ENCODE measurements at regions not wholly inside any gene's neighbourhood (a gene's known extent, or its start where the extent isn't known, plus 50 kb on each side); places are given as distances from the start of the nearest gene placed in this dataset.

GRCh38 chr6:120219339-120219738 is 869.8 kb upstream of the MAN1A1 start:
- no peaks in the 10 kb centered on the region for H3K36me3 Mint-ChIP-seq
- H3K4me3 ChIP-seq (ENCODE audit: control insufficient read depth in 1 of 2, extremely low read depth in 1 of 2, low read length in 1 of 2), result no peak overlapping the region
- no peak overlapping the region for H3K27ac Mint-ChIP-seq
- ChIA-PET CTCF (no interaction called here), POLR2A (no interaction called here)
- no peaks in the 10 kb centered on the region for H3K27me3 ChIP-seq (replicated peaks in 1 of 2; ENCODE audit: control insufficient read depth in 2 of 2, extremely low read depth in 1 of 2, insufficient read depth in 2 of 2, low read length in 1 of 2)
- no peaks in the 10 kb centered on the region for H3K4me1 Mint-ChIP-seq
- H3K27me3 Mint-ChIP-seq, result no peaks in the 10 kb centered on the region
- H3K9me3 ChIP-seq, result no peaks in the 10 kb centered on the region
- ATAC-seq (replicated peaks in 1 of 4) (no peak), DNase-seq (no peak)
- WGBS (ENCODE audit: insufficient coverage), result no CpG with 5 or more reads among the region's 1 CpG
- H3K27ac ChIP-seq (ENCODE audit: low read length), result no peak overlapping the region
- H3K4me3 Mint-ChIP-seq, result no peak overlapping the region
- H3K9me3 Mint-ChIP-seq, result peaks cover 0 to 3% (median 0%) of the 10 kb centered on the region in 3 donors
- H3K36me3 ChIP-seq (ENCODE audit: control insufficient read depth in 2 of 2, extremely low read depth in 1 of 2, insufficient read depth in 1 of 2, low read length in 1 of 2), result no peaks in the 10 kb centered on the region
- H3K4me1 ChIP-seq (ENCODE audit: control insufficient read depth in 1 of 2, extremely low read depth in 1 of 2, insufficient read depth in 2 of 2, low read length in 2 of 2), result no peaks in the 10 kb centered on the region

DNA sequence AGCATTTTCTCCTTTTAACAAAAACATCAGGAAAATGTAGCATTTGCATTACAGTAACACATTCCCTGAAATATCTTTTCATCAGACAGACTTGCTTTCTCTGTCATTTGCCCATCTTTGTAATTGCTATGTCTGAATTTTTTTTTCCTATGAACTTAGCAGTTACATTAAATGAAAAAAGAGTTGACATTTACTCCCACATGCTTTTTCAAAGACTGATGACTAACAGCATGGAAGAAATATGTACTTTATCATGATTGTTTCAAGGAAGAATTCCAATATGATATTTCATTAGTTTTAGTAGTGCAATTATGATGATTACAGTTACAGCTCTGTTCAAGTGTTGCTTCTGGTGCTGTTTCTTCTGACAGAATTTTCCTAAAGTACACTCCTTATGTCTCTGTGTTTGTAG is 864.5 kb upstream of the MAN1A1 start:
- Histone ChIP-seq H3K27me3 (replicated peaks in 1 of 2; ENCODE audit: control insufficient read depth in 2 of 2, extremely low read depth in 1 of 2, insufficient read depth in 2 of 2, low read length in 1 of 2) (no peaks in the 10 kb centered on the region), H3K4me3 (ENCODE audit: control insufficient read depth in 1 of 2, extremely low read depth in 1 of 2, low read length in 1 of 2) (no peak overlapping the region), H3K27ac (ENCODE audit: low read length) (no peak overlapping the region), H3K36me3 (ENCODE audit: control insufficient read depth in 2 of 2, extremely low read depth in 1 of 2, insufficient read depth in 1 of 2, low read length in 1 of 2) (no peaks in the 10 kb centered on the region), H3K9me3 (no peaks in the 10 kb centered on the region), H3K4me1 (ENCODE audit: control insufficient read depth in 1 of 2, extremely low read depth in 1 of 2, insufficient read depth in 2 of 2, low read length in 2 of 2) (no peaks in the 10 kb centered on the region)
- Mint-ChIP-seq H3K27me3 (no peaks in the 10 kb centered on the region), H3K27ac (no peak overlapping the region), H3K9me3 (peaks cover 0 to 4% (median 0%) of the 10 kb centered on the region in 3 donors), H3K4me1 (no peaks in the 10 kb centered on the region), H3K4me3 (no peak overlapping the region), H3K36me3 (no peaks in the 10 kb centered on the region)
- DNase-seq (no peak), ATAC-seq (replicated peaks in 1 of 4) (no peak)
- POLR2A ChIA-PET, result no interaction called here
- CTCF ChIA-PET, result interaction anchor here in 1 of 2 donors (0.8 kb wide), 1 partner anchor 52 kb away, joined by 3 read pairs; no protein-coding TSS in a partner anchor

GRCh38 chr6:120211955-120212792 is 862.6 kb upstream of the MAN1A1 start:
- no peaks in the 10 kb centered on the region for H3K27me3 ChIP-seq (replicated peaks in 1 of 2; ENCODE audit: control insufficient read depth in 2 of 2, extremely low read depth in 1 of 2, insufficient read depth in 2 of 2, low read length in 1 of 2)
- H3K4me3 Mint-ChIP-seq, result no peak overlapping the region
- no peaks in the 10 kb centered on the region for H3K4me1 ChIP-seq (ENCODE audit: control insufficient read depth in 1 of 2, extremely low read depth in 1 of 2, insufficient read depth in 2 of 2, low read length in 2 of 2)
- ChIA-PET CTCF (no interaction called here), POLR2A (no interaction called here)
- no peaks in the 10 kb centered on the region for H3K4me1 Mint-ChIP-seq
- no peak overlapping the region for H3K4me3 ChIP-seq (ENCODE audit: control insufficient read depth in 1 of 2, extremely low read depth in 1 of 2, low read length in 1 of 2)
- H3K27ac ChIP-seq (ENCODE audit: low read length), result no peak overlapping the region
- ATAC-seq (replicated peaks in 1 of 4) (no peak), DNase-seq (no peak)
- peaks cover 0 to 6% (median 0%) of the 10 kb centered on the region in 3 donors for H3K9me3 Mint-ChIP-seq
- WGBS (ENCODE audit: insufficient coverage), result 75% methylated on average over 1 of the region's 4 CpGs
- H3K36me3 ChIP-seq (ENCODE audit: control insufficient read depth in 2 of 2, extremely low read depth in 1 of 2, insufficient read depth in 1 of 2, low read length in 1 of 2), result no peaks in the 10 kb centered on the region
- H3K9me3 ChIP-seq, result no peaks in the 10 kb centered on the region
- H3K36me3 Mint-ChIP-seq, result no peaks in the 10 kb centered on the region
- H3K27ac Mint-ChIP-seq, result no peak overlapping the region
- H3K27me3 Mint-ChIP-seq, result no peaks in the 10 kb centered on the region

DNA sequence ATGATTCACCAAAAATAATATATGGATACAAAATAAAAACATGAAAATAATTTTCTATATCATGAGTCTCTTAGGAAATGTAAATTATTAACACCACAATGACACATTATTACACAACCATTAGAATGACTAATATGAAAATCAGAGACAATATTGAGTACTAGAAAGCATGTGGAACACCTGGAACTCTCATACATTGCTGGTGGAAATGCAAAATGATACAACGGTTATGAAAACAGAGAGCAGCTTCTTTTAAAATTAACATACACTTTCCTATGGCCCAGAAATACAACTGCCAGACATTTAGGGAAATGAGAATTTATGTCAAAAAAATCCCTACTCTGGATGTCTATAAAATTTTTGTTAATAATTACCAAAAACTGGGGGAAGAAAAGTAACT is 853.3 kb upstream of the MAN1A1 start:
- no CpG with 5 or more reads among the region's 1 CpG for WGBS (ENCODE audit: insufficient coverage)

DNA sequence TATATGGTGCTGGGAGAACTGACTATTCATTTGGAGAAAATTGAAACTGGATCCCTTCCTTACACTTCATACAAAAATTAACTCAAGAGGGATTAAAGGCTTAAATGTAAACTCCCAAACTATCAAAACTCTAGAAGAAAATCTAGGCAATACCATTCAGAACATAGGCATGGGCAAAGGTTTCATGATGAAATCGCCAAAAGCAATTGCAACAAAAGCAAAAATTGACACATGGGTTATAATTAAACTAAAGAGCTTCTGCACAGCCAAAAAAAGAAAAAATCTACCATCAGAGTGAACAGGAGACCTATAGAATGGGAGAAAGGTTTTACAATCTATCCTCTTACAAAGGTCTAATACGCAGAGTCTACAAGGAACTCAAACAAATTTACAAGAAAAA is 851.3 kb upstream of the MAN1A1 start:
- H3K4me1 Mint-ChIP-seq, result no peaks in the 10 kb centered on the region
- ATAC-seq (replicated peaks in 1 of 4) (no peak), DNase-seq (no peak)
- H3K27ac Mint-ChIP-seq, result no peak overlapping the region
- no peak overlapping the region for H3K4me3 Mint-ChIP-seq
- H3K27me3 Mint-ChIP-seq, result no peaks in the 10 kb centered on the region
- no peaks in the 10 kb centered on the region for H3K9me3 Mint-ChIP-seq
- POLR2A ChIA-PET, result no interaction called here
- Histone ChIP-seq H3K9me3 (no peaks in the 10 kb centered on the region), H3K4me1 (ENCODE audit: control insufficient read depth in 1 of 2, extremely low read depth in 1 of 2, insufficient read depth in 2 of 2, low read length in 2 of 2) (no peaks in the 10 kb centered on the region), H3K36me3 (ENCODE audit: control insufficient read depth in 2 of 2, extremely low read depth in 1 of 2, insufficient read depth in 1 of 2, low read length in 1 of 2) (no peaks in the 10 kb centered on the region), H3K27ac (ENCODE audit: low read length) (no peak overlapping the region), H3K27me3 (replicated peaks in 1 of 2; ENCODE audit: control insufficient read depth in 2 of 2, extremely low read depth in 1 of 2, insufficient read depth in 2 of 2, low read length in 1 of 2) (no peaks in the 10 kb centered on the region), H3K4me3 (ENCODE audit: control insufficient read depth in 1 of 2, extremely low read depth in 1 of 2, low read length in 1 of 2) (no peak overlapping the region)
- WGBS (ENCODE audit: insufficient coverage), result no CpG with 5 or more reads among the region's 2 CpGs
- CTCF ChIA-PET, result no interaction called here
- H3K36me3 Mint-ChIP-seq, result no peaks in the 10 kb centered on the region

More for the DNA sequence above, 853.3 kb upstream of the MAN1A1 start:
- H3K27ac ChIP-seq (ENCODE audit: low read length), result no peak overlapping the region
- H3K4me3 Mint-ChIP-seq, result no peak overlapping the region
- ATAC-seq (replicated peaks in 1 of 4) (no peak), DNase-seq (no peak)
- H3K27me3 Mint-ChIP-seq, result no peaks in the 10 kb centered on the region
- no peaks in the 10 kb centered on the region for H3K36me3 ChIP-seq (ENCODE audit: control insufficient read depth in 2 of 2, extremely low read depth in 1 of 2, insufficient read depth in 1 of 2, low read length in 1 of 2)
- H3K4me1 ChIP-seq (ENCODE audit: control insufficient read depth in 1 of 2, extremely low read depth in 1 of 2, insufficient read depth in 2 of 2, low read length in 2 of 2), result no peaks in the 10 kb centered on the region
- ChIA-PET CTCF (no interaction called here), POLR2A (no interaction called here)
- H3K36me3 Mint-ChIP-seq, result no peaks in the 10 kb centered on the region
- H3K4me3 ChIP-seq (ENCODE audit: control insufficient read depth in 1 of 2, extremely low read depth in 1 of 2, low read length in 1 of 2), result no peak overlapping the region
- H3K4me1 Mint-ChIP-seq, result no peaks in the 10 kb centered on the region
- H3K9me3 ChIP-seq, result no peaks in the 10 kb centered on the region
- H3K9me3 Mint-ChIP-seq, result no peaks in the 10 kb centered on the region
- no peaks in the 10 kb centered on the region for H3K27me3 ChIP-seq (replicated peaks in 1 of 2; ENCODE audit: control insufficient read depth in 2 of 2, extremely low read depth in 1 of 2, insufficient read depth in 2 of 2, low read length in 1 of 2)
- no peak overlapping the region for H3K27ac Mint-ChIP-seq

GRCh38 chr6:120198033-120198432 is 848.5 kb upstream of the MAN1A1 start:
- no peaks in the 10 kb centered on the region for H3K9me3 Mint-ChIP-seq
- no peak overlapping the region for H3K27ac Mint-ChIP-seq
- no peaks in the 10 kb centered on the region for H3K27me3 Mint-ChIP-seq
- no peak overlapping the region for H3K27ac ChIP-seq (ENCODE audit: low read length)
- POLR2A ChIA-PET, result no interaction called here
- H3K4me3 Mint-ChIP-seq, result no peak overlapping the region
- H3K4me3 ChIP-seq (ENCODE audit: control insufficient read depth in 1 of 2, extremely low read depth in 1 of 2, low read length in 1 of 2), result no peak overlapping the region
- ATAC-seq (replicated peaks in 1 of 4) (no peak), DNase-seq (no peak)
- no peaks in the 10 kb centered on the region for H3K36me3 Mint-ChIP-seq
- no peaks in the 10 kb centered on the region for H3K9me3 ChIP-seq
- H3K36me3 ChIP-seq (ENCODE audit: control insufficient read depth in 2 of 2, extremely low read depth in 1 of 2, insufficient read depth in 1 of 2, low read length in 1 of 2), result no peaks in the 10 kb centered on the region
- H3K4me1 ChIP-seq (ENCODE audit: control insufficient read depth in 1 of 2, extremely low read depth in 1 of 2, insufficient read depth in 2 of 2, low read length in 2 of 2), result no peaks in the 10 kb centered on the region
- no peaks in the 10 kb centered on the region for H3K4me1 Mint-ChIP-seq
- H3K27me3 ChIP-seq (replicated peaks in 1 of 2; ENCODE audit: control insufficient read depth in 2 of 2, extremely low read depth in 1 of 2, insufficient read depth in 2 of 2, low read length in 1 of 2), result no peaks in the 10 kb centered on the region
- CTCF ChIA-PET, result no interaction called here

DNA sequence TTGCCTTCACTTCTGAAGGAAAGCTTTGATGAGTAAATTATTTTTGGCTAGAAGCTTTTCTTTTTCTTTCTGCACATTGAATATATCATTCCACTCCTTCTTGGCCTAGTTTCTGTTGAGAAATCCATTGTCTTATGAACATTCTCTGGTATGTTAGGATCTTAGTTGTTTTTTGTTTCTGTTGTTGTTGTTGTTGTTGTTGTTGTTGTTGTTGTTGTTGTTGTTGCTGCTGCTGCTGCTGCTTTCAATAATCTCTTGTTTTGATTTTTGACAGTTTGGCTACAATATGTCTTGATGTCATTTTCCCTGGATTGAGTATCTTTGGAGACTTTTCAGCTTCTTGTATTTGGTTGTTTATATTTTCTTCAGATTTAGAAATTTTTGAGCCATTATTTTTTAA is 836.5 kb upstream of the MAN1A1 start:
- no peaks in the 10 kb centered on the region for H3K4me1 ChIP-seq (ENCODE audit: control insufficient read depth in 1 of 2, extremely low read depth in 1 of 2, insufficient read depth in 2 of 2, low read length in 2 of 2)
- H3K27me3 Mint-ChIP-seq, result no peaks in the 10 kb centered on the region
- H3K9me3 Mint-ChIP-seq, result no peaks in the 10 kb centered on the region
- H3K27ac Mint-ChIP-seq, result no peak overlapping the region
- DNase-seq (no peak), ATAC-seq (replicated peaks in 1 of 4) (no peak)
- POLR2A ChIA-PET, result interaction anchor here in 1 of 2 donors (0.7 kb wide), 2 partner anchors 24 to 43 kb away, joined by 3 read pairs; no protein-coding TSS in a partner anchor
- H3K4me1 Mint-ChIP-seq, result no peaks in the 10 kb centered on the region
- no peaks in the 10 kb centered on the region for H3K36me3 ChIP-seq (ENCODE audit: control insufficient read depth in 2 of 2, extremely low read depth in 1 of 2, insufficient read depth in 1 of 2, low read length in 1 of 2)
- H3K4me3 Mint-ChIP-seq, result no peak overlapping the region
- no peaks in the 10 kb centered on the region for H3K9me3 ChIP-seq
- no peaks in the 10 kb centered on the region for H3K27me3 ChIP-seq (replicated peaks in 1 of 2; ENCODE audit: control insufficient read depth in 2 of 2, extremely low read depth in 1 of 2, insufficient read depth in 2 of 2, low read length in 1 of 2)
- no peaks in the 10 kb centered on the region for H3K36me3 Mint-ChIP-seq
- no peak overlapping the region for H3K27ac ChIP-seq (ENCODE audit: low read length)
- H3K4me3 ChIP-seq (ENCODE audit: control insufficient read depth in 1 of 2, extremely low read depth in 1 of 2, low read length in 1 of 2), result no peak overlapping the region
- CTCF ChIA-PET, result no interaction called here
